ENCODE measurements at regions not wholly inside any gene's neighbourhood (a gene's known extent, or its start where the extent isn't known, plus 50 kb on each side); places are given as distances from the start of the nearest gene placed in this dataset.

GRCh38 chr11:93073508-93074280, 104.2 kb downstream of the MTNR1B start:
- Mint-ChIP-seq H3K27ac (peak overlapping the region; percentile 78), H3K27me3 (ENCODE audit: insufficient read depth) (no peaks in the 10 kb centered on the region), H3K36me3 (ENCODE audit: low read depth) (no peaks in the 10 kb centered on the region), H3K4me3 (no peak overlapping the region), H3K4me1 (peaks cover 44% of the 10 kb centered on the region), H3K9me3 (peaks cover 10% of the 10 kb centered on the region)
- Histone ChIP-seq H3K36me3 (ENCODE audit: control insufficient read depth, insufficient read depth, low read length) (no peaks in the 10 kb centered on the region), H3K4me1 (ENCODE audit: control insufficient read depth, insufficient read depth, low read length) (peaks cover 14% of the 10 kb centered on the region), H3K9ac (ENCODE audit: extremely low read depth, low read length, poor library complexity, severe bottlenecking) (peak overlapping the region; percentile 28), H3K27ac (ENCODE audit: low read depth, low read length) (no peak overlapping the region), H3K9me3 (ENCODE audit: control insufficient read depth, low read length) (peaks cover 10% of the 10 kb centered on the region), H3K27me3 (ENCODE audit: control insufficient read depth, insufficient read depth, low read length, poor library complexity, severe bottlenecking) (no peaks in the 10 kb centered on the region), H3K4me3 (ENCODE audit: low read length) (no peak overlapping the region)
- TF ChIP-seq, protein P1, sequence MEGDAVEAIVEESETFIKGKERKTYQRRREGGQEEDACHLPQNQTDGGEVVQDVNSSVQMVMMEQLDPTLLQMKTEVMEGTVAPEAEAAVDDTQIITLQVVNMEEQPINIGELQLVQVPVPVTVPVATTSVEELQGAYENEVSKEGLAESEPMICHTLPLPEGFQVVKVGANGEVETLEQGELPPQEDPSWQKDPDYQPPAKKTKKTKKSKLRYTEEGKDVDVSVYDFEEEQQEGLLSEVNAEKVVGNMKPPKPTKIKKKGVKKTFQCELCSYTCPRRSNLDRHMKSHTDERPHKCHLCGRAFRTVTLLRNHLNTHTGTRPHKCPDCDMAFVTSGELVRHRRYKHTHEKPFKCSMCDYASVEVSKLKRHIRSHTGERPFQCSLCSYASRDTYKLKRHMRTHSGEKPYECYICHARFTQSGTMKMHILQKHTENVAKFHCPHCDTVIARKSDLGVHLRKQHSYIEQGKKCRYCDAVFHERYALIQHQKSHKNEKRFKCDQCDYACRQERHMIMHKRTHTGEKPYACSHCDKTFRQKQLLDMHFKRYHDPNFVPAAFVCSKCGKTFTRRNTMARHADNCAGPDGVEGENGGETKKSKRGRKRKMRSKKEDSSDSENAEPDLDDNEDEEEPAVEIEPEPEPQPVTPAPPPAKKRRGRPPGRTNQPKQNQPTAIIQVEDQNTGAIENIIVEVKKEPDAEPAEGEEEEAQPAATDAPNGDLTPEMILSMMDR (conservative IDR thresholded peaks at IDR 0.05): no peak
- DNase-seq: peak; percentile 69
- 18 to 20% methylated on average over 3 to 4 of the region's 4 CpGs for WGBS, 2 experiments (ENCODE audit: insufficient coverage in 1 of 2, insufficient read length in 1 of 2)

GRCh38 chr11:93074352-93074751, 104.9 kb downstream of the MTNR1B start:
- Mint-ChIP-seq H3K4me3 (no peak overlapping the region), H3K4me1 (peaks cover 42% of the 10 kb centered on the region), H3K27me3 (ENCODE audit: insufficient read depth) (no peaks in the 10 kb centered on the region), H3K36me3 (ENCODE audit: low read depth) (no peaks in the 10 kb centered on the region), H3K27ac (peak overlapping the region; percentile 78), H3K9me3 (peaks cover 10% of the 10 kb centered on the region)
- peak; percentile 55 for DNase-seq
- Histone ChIP-seq H3K27me3 (ENCODE audit: control insufficient read depth, insufficient read depth, low read length, poor library complexity, severe bottlenecking) (no peaks in the 10 kb centered on the region), H3K4me1 (ENCODE audit: control insufficient read depth, insufficient read depth, low read length) (peaks cover 14% of the 10 kb centered on the region), H3K36me3 (ENCODE audit: control insufficient read depth, insufficient read depth, low read length) (no peaks in the 10 kb centered on the region), H3K9me3 (ENCODE audit: control insufficient read depth, low read length) (peaks cover 10% of the 10 kb centered on the region), H3K27ac (ENCODE audit: low read depth, low read length) (no peak overlapping the region), H3K9ac (ENCODE audit: extremely low read depth, low read length, poor library complexity, severe bottlenecking) (peak overlapping the region; percentile 21), H3K4me3 (ENCODE audit: low read length) (no peak overlapping the region)
- TF ChIP-seq, protein P1 (conservative IDR thresholded peaks at IDR 0.05): no peak
- WGBS, 2 experiments (ENCODE audit: insufficient coverage in 1 of 2, insufficient read length in 1 of 2): 74 to 89% methylated on average over 6 to 8 of the region's 10 CpGs

DNA sequence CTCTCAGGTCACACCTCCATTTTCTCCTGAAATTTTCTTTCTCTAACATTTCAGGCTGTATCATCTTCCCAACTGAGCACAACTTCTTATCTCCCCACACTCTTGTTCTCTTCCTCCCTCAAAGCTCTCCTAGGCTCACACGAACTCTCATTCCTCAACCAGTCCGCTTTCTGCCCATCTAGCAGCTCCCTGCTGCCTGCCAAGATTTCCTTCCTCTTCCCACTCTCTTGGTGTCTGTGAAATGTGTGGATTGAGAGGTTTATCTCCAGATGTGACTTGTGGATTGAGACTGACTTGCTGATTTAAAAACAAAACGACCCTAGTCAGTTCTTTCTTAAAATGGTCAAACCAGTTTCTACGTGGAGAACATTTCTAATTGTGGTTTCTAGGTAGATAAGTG, 106.3 kb downstream of the MTNR1B start:
- peaks cover 42% of the 10 kb centered on the region for H3K4me1 Mint-ChIP-seq
- peaks cover 10% of the 10 kb centered on the region for H3K9me3 Mint-ChIP-seq
- peak overlapping the region; percentile 39 for H3K4me3 ChIP-seq (ENCODE audit: low read length)
- H3K27me3 Mint-ChIP-seq (ENCODE audit: insufficient read depth): no peaks in the 10 kb centered on the region
- H3K36me3 Mint-ChIP-seq (ENCODE audit: low read depth): no peaks in the 10 kb centered on the region
- H3K27me3 ChIP-seq (ENCODE audit: control insufficient read depth, insufficient read depth, low read length, poor library complexity, severe bottlenecking): no peaks in the 10 kb centered on the region
- H3K36me3 ChIP-seq (ENCODE audit: control insufficient read depth, insufficient read depth, low read length): no peaks in the 10 kb centered on the region
- H3K27ac ChIP-seq (ENCODE audit: low read depth, low read length): no peak overlapping the region
- H3K27ac Mint-ChIP-seq: peak overlapping the region; percentile 73
- 48 to 93% methylated on average over 3 to 4 of the region's 4 CpGs for WGBS, 2 experiments (ENCODE audit: insufficient coverage in 1 of 2, insufficient read length in 1 of 2)
- peaks cover 25% of the 10 kb centered on the region for H3K4me1 ChIP-seq (ENCODE audit: control insufficient read depth, insufficient read depth, low read length)
- peak overlapping the region; percentile 3 for H3K4me3 Mint-ChIP-seq
- TF ChIP-seq, protein P1 (conservative IDR thresholded peaks at IDR 0.05): no peak
- H3K9me3 ChIP-seq (ENCODE audit: control insufficient read depth, low read length): peaks cover 5% of the 10 kb centered on the region
- DNase-seq: peak; percentile 57
- H3K9ac ChIP-seq (ENCODE audit: extremely low read depth, low read length, poor library complexity, severe bottlenecking): peak overlapping the region; percentile 4

Data from endodermal cell (in vitro differentiated cells).